Dendritic cell treated with granulocyte-macrophage colony-stimulating factor and Interleukin-4, amounts not matched to agents 40 ng/mL and 50 ng/mL, for 4 days (primary cell): ENCODE measurements at regions not wholly inside any gene's neighbourhood (a gene's known extent, or its start where the extent isn't known, plus 50 kb on each side); places are given as distances from the start of the nearest gene placed in this dataset.

Source experiments
- H3K27ac Mint-ChIP-seq: one replicate; pipeline ENCODE4 v1.8.0; 2022; ENCODE audit warnings: mild to moderate bottlenecking, mixed read lengths
- H3K27me3 Mint-ChIP-seq: one replicate; pipeline ENCODE4 v1.8.0; 2022; ENCODE audit warnings: mild to moderate bottlenecking, mixed read lengths
- H3K36me3 Mint-ChIP-seq: one replicate; pipeline ENCODE4 v1.8.0; 2022; ENCODE audit warnings: low read depth, mixed read lengths
- H3K4me1 Mint-ChIP-seq: one replicate; pipeline ENCODE4 v1.8.0; 2022; ENCODE audit warnings: low read depth, mixed read lengths
- H3K4me3 Mint-ChIP-seq: one replicate; pipeline ENCODE4 v1.8.0; 2022; ENCODE audit warnings: mild to moderate bottlenecking, moderate library complexity, mixed read lengths
- H3K9me3 Mint-ChIP-seq: one replicate; pipeline ENCODE4 v1.8.0; 2022; ENCODE audit warnings: mixed read lengths
- intact Hi-C: fragments of 100-400 bp; cut with micrococcal nuclease; formaldehyde crosslinking; loops from one replicate; pipeline ENCODE4 v1.15.0; 2022

GRCh38 chr3:106542101-106542769 lies 673.4 kb upstream of the CBLB start:
- intact Hi-C loops: no loop called here
- H3K36me3 Mint-ChIP-seq: no peaks in the 10 kb centered on the region
- no peaks in the 10 kb centered on the region for H3K27me3 Mint-ChIP-seq
- H3K4me1 Mint-ChIP-seq: no peaks in the 10 kb centered on the region
- H3K9me3 Mint-ChIP-seq: peaks cover 15% of the 10 kb centered on the region
- H3K4me3 Mint-ChIP-seq: no peak overlapping the region
- H3K27ac Mint-ChIP-seq: no peak overlapping the region

- no peak overlapping the region for H3K4me3 Mint-ChIP-seq
- H3K27me3 Mint-ChIP-seq: no peaks in the 10 kb centered on the region
- H3K27ac Mint-ChIP-seq: no peak overlapping the region
- H3K36me3 Mint-ChIP-seq: no peaks in the 10 kb centered on the region
- H3K4me1 Mint-ChIP-seq: no peaks in the 10 kb centered on the region
- intact Hi-C loops: no loop called here
- peaks cover 10% of the 10 kb centered on the region for H3K9me3 Mint-ChIP-seq
Measured at GRCh38 chr3:106552351-106553043, 683.7 kb upstream of the CBLB start.

- H3K4me1 Mint-ChIP-seq: peaks cover 8% of the 10 kb centered on the region
- intact Hi-C loops: no loop called here
- H3K36me3 Mint-ChIP-seq: no peaks in the 10 kb centered on the region
- no peaks in the 10 kb centered on the region for H3K27me3 Mint-ChIP-seq
- H3K4me3 Mint-ChIP-seq: no peak overlapping the region
- peak overlapping the region; percentile 79 for H3K27ac Mint-ChIP-seq
- peaks cover 11% of the 10 kb centered on the region for H3K9me3 Mint-ChIP-seq
Measured at GRCh38 chr3:106560451-106560966, 691.7 kb upstream of the CBLB start.

GRCh38 chr3:106566277-106566676 lies 697.5 kb upstream of the CBLB start:
- Mint-ChIP-seq H3K9me3 (peaks cover 4% of the 10 kb centered on the region), H3K27me3 (no peaks in the 10 kb centered on the region), H3K36me3 (no peaks in the 10 kb centered on the region), H3K4me1 (peaks cover 3% of the 10 kb centered on the region), H3K27ac (no peak overlapping the region), H3K4me3 (no peak overlapping the region)
- intact Hi-C loops: no loop called here

- H3K4me1 Mint-ChIP-seq: no peaks in the 10 kb centered on the region
- H3K27me3 Mint-ChIP-seq: no peaks in the 10 kb centered on the region
- H3K27ac Mint-ChIP-seq: no peak overlapping the region
- no peak overlapping the region for H3K4me3 Mint-ChIP-seq
- intact Hi-C loops: no loop called here
- no peaks in the 10 kb centered on the region for H3K36me3 Mint-ChIP-seq
- H3K9me3 Mint-ChIP-seq: peaks cover 5% of the 10 kb centered on the region
Measured at GRCh38 chr3:106570426-106570825, 701.6 kb upstream of the CBLB start.

- intact Hi-C loops: no loop called here
- no peaks in the 10 kb centered on the region for H3K4me1 Mint-ChIP-seq
- H3K27me3 Mint-ChIP-seq: no peaks in the 10 kb centered on the region
- peaks cover 5% of the 10 kb centered on the region for H3K9me3 Mint-ChIP-seq
- no peak overlapping the region for H3K27ac Mint-ChIP-seq
- H3K4me3 Mint-ChIP-seq: no peak overlapping the region
- H3K36me3 Mint-ChIP-seq: no peaks in the 10 kb centered on the region
Measured at GRCh38 chr3:106573605-106574004, 704.8 kb upstream of the CBLB start.

- no peaks in the 10 kb centered on the region for H3K36me3 Mint-ChIP-seq
- intact Hi-C loops: no loop called here
- H3K4me1 Mint-ChIP-seq: no peaks in the 10 kb centered on the region
- H3K27me3 Mint-ChIP-seq: no peaks in the 10 kb centered on the region
- no peak overlapping the region for H3K4me3 Mint-ChIP-seq
- no peak overlapping the region for H3K27ac Mint-ChIP-seq
- peaks cover 5% of the 10 kb centered on the region for H3K9me3 Mint-ChIP-seq
Measured at GRCh38 chr3:106575029-106575428, 706.2 kb upstream of the CBLB start.

GRCh38 chr3:106577241-106577640 lies 708.4 kb upstream of the CBLB start:
- Mint-ChIP-seq H3K27ac (no peak overlapping the region), H3K27me3 (no peaks in the 10 kb centered on the region), H3K4me3 (no peak overlapping the region), H3K36me3 (no peaks in the 10 kb centered on the region), H3K9me3 (peaks cover 6% of the 10 kb centered on the region), H3K4me1 (no peaks in the 10 kb centered on the region)
- intact Hi-C loops: no loop called here

GRCh38 chr3:106578911-106579310 lies 710.1 kb upstream of the CBLB start:
- intact Hi-C loops: no loop called here
- Mint-ChIP-seq H3K36me3 (no peaks in the 10 kb centered on the region), H3K27ac (no peak overlapping the region), H3K4me1 (no peaks in the 10 kb centered on the region), H3K27me3 (no peaks in the 10 kb centered on the region), H3K9me3 (peaks cover 6% of the 10 kb centered on the region), H3K4me3 (no peak overlapping the region)

GRCh38 chr3:106582151-106582550 lies 713.3 kb upstream of the CBLB start:
- Mint-ChIP-seq H3K36me3 (no peaks in the 10 kb centered on the region), H3K27ac (no peak overlapping the region), H3K4me3 (no peak overlapping the region), H3K4me1 (no peaks in the 10 kb centered on the region), H3K27me3 (no peaks in the 10 kb centered on the region), H3K9me3 (peaks cover 6% of the 10 kb centered on the region)
- intact Hi-C loops: no loop called here

- Mint-ChIP-seq H3K36me3 (no peaks in the 10 kb centered on the region), H3K27me3 (no peaks in the 10 kb centered on the region), H3K9me3 (peaks cover 9% of the 10 kb centered on the region), H3K4me1 (no peaks in the 10 kb centered on the region), H3K4me3 (no peak overlapping the region), H3K27ac (no peak overlapping the region)
- intact Hi-C loops: no loop called here
Measured at GRCh38 chr3:106587551-106587950, 718.7 kb upstream of the CBLB start.

- intact Hi-C loops: no loop called here
- Mint-ChIP-seq H3K9me3 (peaks cover 16% of the 10 kb centered on the region), H3K36me3 (no peaks in the 10 kb centered on the region), H3K4me3 (no peak overlapping the region), H3K27me3 (no peaks in the 10 kb centered on the region), H3K27ac (no peak overlapping the region), H3K4me1 (no peaks in the 10 kb centered on the region)
Measured at GRCh38 chr3:106588739-106589138, 719.9 kb upstream of the CBLB start.

GRCh38 chr3:106589311-106589942 lies 720.6 kb upstream of the CBLB start:
- Mint-ChIP-seq H3K36me3 (no peaks in the 10 kb centered on the region), H3K27ac (no peak overlapping the region), H3K4me3 (no peak overlapping the region), H3K27me3 (no peaks in the 10 kb centered on the region), H3K4me1 (no peaks in the 10 kb centered on the region), H3K9me3 (peaks cover 22% of the 10 kb centered on the region)
- intact Hi-C loops: no loop called here

- H3K27me3 Mint-ChIP-seq: no peaks in the 10 kb centered on the region
- H3K36me3 Mint-ChIP-seq: no peaks in the 10 kb centered on the region
- peaks cover 22% of the 10 kb centered on the region for H3K9me3 Mint-ChIP-seq
- no peak overlapping the region for H3K27ac Mint-ChIP-seq
- intact Hi-C loops: no loop called here
- no peaks in the 10 kb centered on the region for H3K4me1 Mint-ChIP-seq
- no peak overlapping the region for H3K4me3 Mint-ChIP-seq
Measured at GRCh38 chr3:106590216-106590615, 721.4 kb upstream of the CBLB start.
